NCI-H1694 (cell line): ENCODE measurements at regions not wholly inside any gene's neighbourhood (a gene's known extent, or its start where the extent isn't known, plus 50 kb on each side); places are given as distances from the start of the nearest gene placed in this dataset.
"Not testable (repeated sequence)": the region's sequence is repeated elsewhere in the genome, so short reads cannot be mapped to it uniquely, and the experiment has no call there.

Source experiments
- DNase-seq: peaks from one replicate; lab custom pipeline; 2025; lab: John Stamatoyannopoulos, UW

DNA sequence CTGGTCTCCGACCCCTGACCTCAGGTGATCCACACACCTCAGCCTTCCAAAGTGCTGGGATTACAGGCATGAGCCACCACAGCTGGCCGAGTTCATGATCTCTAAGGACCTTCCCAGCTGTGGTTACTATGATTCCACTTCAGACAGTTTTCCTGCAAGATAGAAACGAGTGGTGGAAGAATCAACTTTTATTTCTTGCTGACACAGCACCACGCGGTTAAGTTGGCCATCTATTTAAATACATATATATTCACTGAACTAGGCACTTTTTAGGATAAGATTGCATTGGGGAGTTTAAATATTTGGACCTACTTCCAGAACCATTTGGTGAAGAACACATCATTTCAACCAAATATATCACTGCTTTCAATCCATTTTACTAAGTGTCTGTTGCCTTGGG, 213.4 kb downstream of the TBX5 start:
- DNase-seq, result no peak

DNA sequence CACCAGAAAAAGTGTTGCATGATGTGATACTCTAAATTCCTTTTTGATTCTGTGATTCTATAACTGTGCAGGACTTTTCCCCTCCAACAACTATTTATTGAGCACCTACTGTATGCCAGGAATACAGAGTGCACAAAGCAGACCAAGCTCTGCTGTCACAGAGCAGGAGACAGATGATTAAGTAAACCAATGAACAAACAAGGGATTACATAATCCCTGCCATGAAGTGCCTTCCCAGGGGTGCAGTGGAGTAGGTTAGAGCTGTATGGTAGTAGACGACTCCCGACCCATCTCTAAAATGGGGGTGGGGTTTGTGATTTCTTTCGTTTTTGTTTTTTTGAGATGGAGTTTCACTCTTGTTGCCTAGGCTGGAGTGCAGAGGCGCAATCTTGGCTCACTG, 213.9 kb downstream of the TBX5 start:
- no peak for DNase-seq

DNA sequence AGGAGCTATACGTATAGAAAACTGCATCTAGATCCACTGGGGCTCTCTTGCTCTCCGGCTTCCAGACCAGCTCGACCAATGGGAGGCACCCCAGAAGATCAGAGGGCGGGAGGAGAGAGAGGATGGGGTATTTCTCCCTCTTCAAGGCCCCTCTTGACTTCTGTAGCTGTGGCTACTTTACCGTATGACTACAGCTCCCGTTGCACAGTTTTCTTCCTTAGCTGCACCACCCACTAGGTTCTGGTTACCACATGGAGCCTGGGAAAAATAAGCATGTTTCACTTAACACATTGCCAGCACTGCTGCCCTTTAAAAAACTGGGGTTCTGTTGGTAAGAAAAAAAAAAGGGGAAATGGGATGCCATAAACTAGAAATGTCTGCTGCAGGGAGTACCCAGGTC, 214.4 kb downstream of the TBX5 start:
- no peak for DNase-seq

DNA sequence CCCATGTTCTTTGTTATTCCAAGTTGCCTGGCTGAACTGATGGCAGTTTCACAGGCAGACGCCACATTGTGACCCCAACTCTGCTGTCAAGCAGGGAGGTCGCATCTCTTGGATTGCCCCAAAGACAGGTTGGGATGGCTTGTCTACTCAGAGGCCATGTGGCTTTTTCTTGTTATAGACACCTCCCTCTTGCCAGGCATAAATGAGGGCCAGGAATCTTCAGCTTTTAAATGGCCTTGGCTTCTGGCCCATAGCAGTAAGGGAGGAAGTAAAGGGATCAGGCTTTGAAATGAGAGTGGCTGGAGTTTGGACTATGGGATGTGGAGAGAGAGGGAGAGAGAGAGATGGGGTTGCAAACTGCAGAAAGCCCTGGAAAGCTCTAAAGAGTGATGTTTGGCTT, 215.0 kb downstream of the TBX5 start:
- no peak for DNase-seq

DNA sequence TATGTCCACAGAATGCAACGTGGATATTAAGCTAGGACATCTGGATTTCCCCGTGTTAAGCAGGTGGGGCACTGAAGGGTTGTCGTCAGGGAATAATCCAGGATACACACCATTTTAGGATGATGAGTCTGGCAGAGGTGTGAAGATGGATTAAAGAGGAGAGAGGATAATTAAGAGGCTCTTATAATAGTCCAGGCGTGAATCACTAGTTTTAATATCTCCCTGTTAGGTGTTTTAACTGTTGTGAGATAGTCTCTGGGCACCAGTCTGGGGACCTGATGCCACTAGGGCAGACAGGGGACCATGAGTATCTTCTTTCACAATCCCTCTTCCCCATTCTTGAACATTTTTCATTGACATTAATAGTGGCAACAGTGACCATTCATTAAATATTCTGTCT, 216.7 kb downstream of the TBX5 start:
- no peak for DNase-seq

DNA sequence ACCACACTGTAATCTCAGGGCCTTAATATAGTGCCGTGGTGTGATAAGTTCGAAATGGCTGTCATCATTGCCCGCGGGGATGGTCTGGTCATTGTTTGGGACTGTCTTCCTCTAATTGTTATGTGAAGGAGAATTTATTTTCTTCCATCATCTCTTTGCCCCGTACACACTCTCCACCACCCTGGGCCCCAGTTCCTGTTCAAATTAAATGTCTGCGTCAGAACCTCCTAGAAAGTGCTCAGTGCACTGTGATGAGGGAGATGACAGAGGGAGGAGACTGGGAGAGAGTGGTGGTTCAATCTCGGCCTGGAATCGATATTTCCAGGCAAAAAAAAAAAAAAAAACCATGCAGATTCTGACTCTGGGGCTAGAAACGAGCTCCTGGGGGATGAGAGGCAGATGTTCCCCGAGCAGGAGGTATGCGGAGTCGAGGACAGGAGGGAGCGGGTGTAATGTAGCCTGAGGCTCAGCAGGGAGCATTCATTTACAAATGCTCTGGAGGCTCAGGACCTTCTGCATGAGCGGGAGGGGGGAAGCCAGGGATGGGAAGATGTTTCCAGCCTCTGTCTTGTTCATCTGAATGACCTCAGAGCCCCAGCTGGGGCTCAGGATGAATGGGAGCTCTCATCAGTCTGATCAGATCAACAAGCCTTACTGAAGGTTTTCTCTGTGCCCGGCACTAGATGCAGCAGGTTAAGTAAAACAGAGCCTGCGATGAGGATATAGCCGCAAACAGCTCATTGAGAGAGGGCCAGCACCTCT, 219.5 kb downstream of the TBX5 start:
- no peak for DNase-seq

DNA sequence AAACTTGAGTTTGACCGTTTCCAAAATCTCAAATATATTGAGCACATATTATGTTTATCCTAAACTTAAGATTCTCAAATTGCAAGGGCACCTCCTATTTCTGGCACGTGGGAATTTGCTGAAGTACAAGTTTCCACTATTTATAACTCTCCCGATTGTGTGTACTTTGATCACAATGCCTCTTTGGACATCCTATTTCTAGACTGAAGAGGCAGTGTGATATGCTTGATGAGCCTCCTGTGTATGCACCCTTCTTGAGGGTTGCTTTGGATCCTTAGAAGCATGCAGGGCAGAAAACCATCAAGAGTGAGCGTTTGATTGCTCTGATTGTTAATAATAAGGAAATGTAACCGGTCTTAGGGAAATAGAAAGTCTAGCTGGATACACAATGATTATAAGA, 218.9 kb upstream of the RBM19 start:
- DNase-seq, result no peak

DNA sequence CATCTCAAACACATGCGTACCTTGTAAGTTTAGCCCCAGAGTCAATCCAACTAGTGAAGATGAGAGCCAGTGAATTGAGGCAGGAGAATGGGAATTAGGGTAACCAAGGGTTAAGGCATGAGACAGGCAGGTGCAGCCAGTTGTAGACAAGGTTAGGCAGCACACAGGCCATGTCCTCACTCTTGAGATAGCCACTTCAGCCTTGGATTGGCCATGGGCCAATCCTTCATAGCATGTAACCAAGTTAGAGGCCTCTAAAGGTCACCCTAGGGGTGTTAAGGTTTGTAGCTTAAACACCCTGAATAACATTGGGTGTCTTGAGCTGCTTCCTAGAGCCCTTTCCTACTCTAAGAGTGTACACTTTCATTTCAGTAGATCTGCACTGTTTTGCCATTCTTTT, 208.2 kb upstream of the RBM19 start:
- no peak for DNase-seq

DNA sequence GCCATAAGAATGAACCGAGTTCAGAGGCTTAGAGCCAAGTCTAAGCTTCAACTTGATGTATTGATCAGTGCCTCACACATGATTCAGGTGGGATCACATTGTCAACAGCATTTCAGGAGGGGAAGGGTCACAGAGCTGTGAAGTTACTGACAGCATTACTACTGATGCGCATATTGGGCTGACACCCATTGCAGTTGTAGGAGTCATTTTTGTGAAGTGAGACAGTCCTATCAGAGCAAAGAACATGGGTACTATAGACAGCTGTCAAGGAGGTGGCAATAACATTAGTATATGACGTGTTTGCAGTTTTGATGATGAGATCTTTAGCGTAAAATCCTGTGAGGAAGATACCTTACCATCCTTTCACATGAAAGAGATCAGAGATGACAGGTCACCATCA, 206.0 kb upstream of the RBM19 start:
- no peak for DNase-seq

DNA sequence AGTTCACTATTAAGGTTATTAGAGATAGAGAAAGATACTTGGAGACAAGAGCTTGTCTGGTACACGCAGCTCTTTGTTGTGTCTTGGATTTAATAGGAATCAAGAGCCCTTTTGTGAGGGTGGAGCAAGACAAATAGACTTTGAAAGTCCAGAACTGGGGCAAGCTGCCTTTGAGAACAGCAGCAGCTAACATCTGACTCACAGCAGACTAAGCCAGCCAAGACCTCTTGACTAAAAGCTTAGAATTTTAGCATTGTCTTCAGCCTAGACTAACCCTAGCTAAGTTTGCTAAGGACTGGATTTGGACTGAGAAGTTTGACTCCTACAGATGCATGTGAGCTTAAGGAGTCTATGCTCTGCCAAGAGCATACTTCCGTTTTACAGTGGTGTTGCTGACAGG, 201.9 kb upstream of the RBM19 start:
- DNase-seq, result no peak

DNA sequence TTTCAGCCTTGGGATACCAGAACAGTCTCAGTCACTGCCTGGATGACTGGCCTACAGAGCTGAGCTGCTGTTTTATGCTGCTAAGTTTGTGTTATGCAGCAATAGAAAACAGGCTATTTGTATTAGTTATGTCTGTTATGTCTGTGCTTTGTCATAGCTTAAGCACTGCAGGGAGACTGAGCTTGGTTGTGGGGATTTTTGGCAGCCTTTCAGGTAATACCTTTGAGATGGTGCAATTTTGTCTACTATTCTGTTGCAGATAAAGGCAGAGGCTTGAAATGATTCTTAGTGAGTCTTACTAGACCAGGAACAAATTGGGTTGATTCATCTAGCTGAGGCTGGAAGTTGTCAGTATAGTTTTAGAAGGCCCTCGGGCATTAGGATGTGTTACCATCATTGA, 201.3 kb upstream of the RBM19 start:
- no peak for DNase-seq

DNA sequence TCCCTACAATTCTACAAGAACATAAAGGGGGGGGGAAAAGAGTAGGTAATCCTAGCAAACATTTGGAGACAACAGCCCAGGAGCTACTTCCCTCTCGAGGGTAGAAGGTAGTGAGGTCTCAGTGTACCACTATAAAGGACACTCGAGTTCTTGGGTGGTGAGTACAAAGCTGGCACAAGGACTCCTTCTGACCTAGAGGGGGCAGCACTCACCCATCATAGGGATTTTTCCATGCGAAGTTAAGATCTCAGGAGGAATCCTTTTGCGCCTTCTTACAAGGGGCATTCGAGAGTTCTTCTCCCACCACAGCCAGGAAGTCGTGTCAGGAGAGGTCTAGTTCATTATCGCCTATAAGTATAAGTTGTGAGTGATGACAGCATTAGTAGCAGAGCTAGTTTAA, 200.2 kb upstream of the RBM19 start:
- no peak for DNase-seq

DNA sequence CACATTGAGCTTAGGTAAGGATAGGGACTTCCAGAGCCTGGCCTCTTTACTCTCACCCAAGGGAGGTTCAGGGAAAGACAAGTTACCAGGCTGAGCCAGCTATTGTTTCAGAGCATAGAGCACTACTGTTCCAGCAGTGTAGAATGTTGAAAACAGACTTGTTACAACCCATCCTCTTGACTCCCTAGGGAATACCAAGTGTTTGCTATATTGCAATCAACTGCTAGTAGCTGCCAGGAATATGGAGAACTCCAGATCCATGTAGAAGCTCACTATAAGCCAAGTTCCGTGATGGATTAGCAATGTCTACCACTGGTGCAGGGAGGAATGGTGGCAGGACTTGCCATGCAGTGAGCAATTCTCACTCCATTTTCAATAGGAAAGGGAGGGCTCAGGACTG, 199.8 kb upstream of the RBM19 start:
- no peak for DNase-seq

DNA sequence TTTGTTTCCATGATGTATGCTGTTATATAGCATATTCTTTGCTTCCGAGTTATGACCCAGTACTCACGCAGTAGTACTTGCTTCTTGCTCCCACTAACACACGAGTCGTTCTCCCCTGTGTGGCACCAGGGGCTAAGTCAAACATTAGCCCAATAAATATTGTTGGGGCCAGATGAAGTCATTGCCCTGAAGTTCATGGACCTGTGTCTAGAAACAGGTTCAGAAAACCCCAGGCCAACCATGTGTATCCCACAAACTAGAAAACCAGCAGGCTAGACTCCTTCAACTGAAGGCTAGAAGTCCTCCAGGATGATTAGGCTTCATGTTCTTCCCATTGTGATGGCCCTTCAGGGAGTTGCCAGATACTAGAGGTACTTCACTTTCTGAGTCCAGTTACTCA, 198.2 kb upstream of the RBM19 start:
- no peak for DNase-seq

DNA sequence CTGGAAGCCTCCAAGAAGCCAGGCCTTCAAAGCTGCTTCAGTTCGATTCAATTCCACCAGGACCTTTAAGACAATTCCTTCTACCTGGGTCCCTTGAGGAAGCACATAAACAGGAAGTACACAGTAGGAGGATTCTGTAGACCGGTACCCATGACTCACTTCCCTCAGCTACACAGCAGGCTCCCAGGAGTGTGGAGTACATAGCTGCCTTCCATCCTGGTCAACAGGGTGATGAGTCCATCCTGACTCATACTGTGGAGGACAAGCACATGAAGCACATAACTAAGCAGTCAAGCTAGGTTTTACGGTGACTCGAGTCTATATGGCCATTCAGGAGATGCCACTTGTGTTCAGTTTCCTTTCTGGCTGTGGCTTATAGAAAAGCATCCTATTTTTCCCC, 197.6 kb upstream of the RBM19 start:
- no peak for DNase-seq

DNA sequence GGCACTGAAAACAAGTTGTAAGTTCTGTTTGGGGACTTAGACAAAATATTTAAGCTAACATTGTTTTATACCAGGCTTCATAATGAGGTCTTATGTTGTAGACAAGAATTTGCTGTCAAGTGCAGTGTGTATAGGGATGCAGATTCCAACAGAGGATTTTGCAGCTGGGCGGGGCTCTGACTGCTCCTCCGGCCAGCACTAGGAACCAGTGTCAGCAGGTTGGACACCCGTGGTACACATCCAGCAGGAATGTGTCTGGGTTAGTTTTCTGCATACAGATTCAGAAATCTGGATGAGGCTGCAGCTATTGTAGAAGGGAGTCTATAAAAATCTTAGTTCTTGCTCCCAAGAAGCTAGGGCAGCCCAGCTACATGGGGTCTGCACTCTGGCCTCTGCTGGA, 194.3 kb upstream of the RBM19 start:
- DNase-seq, result no peak

DNA sequence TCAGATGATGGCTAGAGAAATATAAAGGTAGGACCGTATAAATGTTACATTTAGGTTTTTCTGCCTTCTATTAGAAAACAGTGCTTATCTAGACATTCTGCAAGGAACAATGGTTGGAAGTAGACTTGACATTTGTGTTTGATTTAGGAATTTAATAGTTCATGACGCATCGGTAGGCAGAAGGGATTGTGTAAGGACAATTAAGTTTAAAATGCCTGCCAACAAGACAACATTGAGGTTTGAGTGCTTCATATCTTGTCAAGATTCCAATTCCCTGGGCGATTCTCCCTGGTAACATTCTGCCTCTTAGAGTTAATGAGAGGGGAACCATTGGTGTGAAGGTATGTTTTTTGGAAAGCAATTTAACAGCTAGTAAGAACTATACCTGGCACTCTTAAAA, 186.8 kb upstream of the RBM19 start:
- DNase-seq, result no peak

DNA sequence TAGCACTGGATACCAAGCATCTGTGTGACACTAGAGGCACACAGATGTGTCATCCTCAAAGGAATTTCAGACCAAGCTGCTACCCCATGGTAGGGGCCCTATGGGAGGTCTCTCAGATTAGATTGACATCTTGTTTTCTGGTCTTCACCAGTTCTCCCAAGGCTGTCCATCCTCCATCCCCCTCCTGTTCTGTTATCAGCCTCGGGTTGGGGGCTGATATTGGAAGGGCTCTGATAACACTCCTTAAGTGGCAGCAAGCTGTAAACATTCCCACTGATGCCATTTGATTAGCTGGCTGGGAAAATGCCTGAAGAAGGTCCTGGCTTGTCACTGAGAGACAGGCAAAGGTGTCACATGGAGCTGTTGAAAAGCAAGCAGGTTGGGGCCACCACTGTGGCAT, 185.9 kb upstream of the RBM19 start:
- DNase-seq, result no peak

DNA sequence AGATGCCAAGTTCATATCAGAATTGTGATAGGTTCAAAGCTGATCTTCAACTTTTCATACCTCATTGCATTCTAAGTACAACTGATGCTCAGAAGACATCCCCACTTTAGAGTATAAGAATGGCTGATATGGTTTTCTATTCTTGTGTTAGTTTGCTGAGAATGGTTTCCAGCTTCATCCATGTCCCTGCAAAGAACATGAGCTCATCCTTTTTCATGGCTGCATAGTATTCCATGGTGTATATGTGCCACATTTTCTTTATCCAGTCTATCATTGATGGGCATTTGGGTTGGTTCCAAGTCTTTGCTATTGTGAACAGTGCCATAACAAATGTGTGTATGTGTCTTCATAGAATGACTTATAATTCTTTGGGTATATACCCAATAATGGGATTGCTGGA, 184.5 kb upstream of the RBM19 start:
- not testable (repeated sequence) for DNase-seq

DNA sequence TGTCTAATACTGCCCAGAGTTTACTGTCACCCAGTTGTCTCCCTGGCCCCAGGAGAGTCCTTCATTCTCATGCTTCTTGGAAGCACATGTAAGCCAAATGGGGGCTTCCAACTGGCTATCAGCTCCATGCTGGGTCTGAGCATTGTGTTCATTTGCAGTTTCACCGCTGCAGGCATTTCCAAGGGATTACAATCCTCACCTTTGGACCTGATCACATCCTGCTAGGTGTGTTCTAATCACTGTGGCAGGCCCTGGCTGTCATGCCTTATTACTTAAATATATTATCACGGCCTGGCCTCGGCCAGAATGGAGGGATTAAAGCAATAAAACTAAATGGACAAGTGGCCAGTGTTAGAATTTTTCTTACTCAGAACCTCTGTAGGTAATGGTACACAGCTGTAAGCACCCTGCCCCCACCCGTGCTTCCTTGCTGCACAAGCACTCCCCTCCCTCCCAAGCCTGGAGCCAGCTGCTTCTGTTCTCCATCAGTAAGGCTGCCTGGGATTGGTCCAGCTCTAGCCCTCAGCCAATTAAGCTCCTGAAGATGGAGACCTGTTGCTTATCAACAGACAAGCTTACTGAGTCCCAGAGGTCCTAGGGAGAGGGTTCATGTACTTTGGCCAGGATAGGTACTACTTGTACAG, 175.9 kb upstream of the RBM19 start:
- no peak for DNase-seq

DNA sequence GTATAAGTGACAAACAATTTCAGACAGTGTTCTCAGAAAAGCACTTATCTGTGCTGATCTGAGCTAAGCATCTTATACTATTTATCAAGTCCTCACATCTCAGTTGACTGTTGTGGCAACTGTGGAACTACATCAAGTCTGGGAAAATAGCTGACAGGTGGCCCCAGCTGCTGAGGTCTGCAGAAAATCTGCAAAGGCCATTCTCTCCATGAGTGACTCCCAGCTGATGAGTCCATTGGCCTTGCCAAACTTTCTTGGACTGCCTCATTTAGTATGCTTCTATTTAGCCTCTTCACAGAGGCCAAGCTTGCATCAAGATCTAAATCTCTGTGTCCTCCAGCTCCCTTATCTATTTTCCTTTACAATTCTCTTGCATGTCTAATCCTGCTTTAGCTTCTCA, 174.5 kb upstream of the RBM19 start:
- DNase-seq, result no peak

DNA sequence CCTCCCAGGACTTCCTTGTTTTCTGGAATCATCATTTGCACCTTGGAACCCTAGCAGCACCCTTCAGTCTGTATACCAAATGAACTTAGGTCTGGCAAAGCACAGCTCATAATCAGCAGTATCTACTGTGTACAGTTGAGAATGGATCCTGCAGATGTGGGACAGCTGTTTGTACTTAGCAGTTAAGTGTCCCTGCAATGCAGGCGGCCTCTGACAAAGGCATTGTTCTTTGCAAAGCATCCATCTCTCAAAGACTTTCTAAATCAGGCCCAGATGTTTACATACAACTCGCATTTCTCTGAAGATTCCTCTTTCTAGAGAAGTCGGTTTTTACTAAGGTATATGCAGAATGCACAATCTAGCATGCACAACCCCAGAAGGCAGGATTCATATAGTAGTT, 170.5 kb upstream of the RBM19 start:
- DNase-seq, result no peak

DNA sequence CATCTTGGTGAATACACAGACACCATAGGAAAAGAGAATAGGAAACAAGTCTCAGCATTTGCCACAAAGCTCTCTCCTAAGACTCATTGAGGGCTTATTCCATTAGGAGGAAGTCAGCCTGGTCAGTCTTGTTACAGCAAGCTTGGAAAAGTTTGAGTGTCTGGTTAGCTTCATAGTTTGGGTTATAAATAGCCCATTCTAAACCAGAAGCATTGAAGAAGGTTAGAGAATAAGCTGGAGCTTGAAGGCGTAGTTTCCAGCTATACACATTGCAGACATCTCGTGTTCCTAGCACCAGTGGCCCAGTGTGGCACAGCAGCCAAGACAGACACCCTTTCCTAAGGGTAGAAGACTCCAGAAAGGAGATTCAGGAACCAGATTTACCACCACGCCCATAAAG, 168.8 kb upstream of the RBM19 start:
- DNase-seq, result no peak

DNA sequence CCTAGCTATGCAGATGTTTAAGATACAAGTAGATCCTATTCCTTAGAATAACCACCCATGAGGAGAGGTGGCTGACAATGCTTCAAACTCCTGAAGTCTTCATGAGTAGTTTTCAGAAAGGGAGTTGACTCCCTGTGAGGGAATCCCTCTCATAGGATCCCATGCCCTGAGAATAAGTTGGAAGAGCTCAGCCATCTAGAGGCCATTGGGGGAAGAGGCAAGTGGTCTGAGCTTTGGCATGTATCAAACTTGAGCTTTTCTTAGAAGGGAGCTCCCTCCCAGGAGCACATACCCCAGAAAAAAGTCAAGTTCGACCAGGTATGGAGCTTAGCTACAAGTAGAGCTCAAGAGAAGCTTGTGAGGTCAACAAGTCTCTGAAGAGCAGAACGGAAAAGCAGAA, 165.7 kb upstream of the RBM19 start:
- DNase-seq, result no peak
